CD14-positive monocyte (primary cell): ENCODE measurements at regions not wholly inside any gene's neighbourhood (a gene's known extent, or its start where the extent isn't known, plus 50 kb on each side); places are given as distances from the start of the nearest gene placed in this dataset.

Experiments
- DNase-seq, 3 donors: peaks; one replicate each; pipeline ENCODE4 v3.0.0-alpha.2; 2011 to 2022
- H2AFZ ChIP-seq: 2 replicates; pipeline ENCODE4 v1.6.0; 2012; ENCODE audit warnings: mild to moderate bottlenecking, low read depth, low read length, inconsistent platforms; ENCODE audit not compliant: insufficient read depth, poor library complexity, severe bottlenecking
- H3K27ac ChIP-seq, 2 donors: 1 replicate in 1 of 2; 2 replicates in 1 of 2; pipeline ENCODE4 v1.5.1; 2012 to 2013; ENCODE audit warnings: low read length in 2 of 2, control low read depth in 1 of 2, inconsistent platforms in 1 of 2, low read depth in 1 of 2, mild to moderate bottlenecking in 1 of 2
- H3K27me3 ChIP-seq, 2 donors: one replicate each; pipeline versions ENCODE4 v1.6.0 to v1.6.1; 2011 to 2013; ENCODE audit warnings: low read length in 2 of 2; ENCODE audit not compliant: control insufficient read depth in 2 of 2, insufficient read depth in 2 of 2
- H3K36me3 ChIP-seq, 2 donors: replicated peaks in 1 of 2; 1 replicate in 1 of 2; 2 replicates in 1 of 2; pipeline versions ENCODE4 v1.5.1 to v1.6.1; 2012 to 2013; ENCODE audit warnings: low read length in 2 of 2, control low read depth in 1 of 2, inconsistent platforms in 1 of 2, mild to moderate bottlenecking in 1 of 2; ENCODE audit not compliant: insufficient read depth in 2 of 2, control insufficient read depth in 1 of 2
- H3K4me1 ChIP-seq, 2 donors: 1 replicate in 1 of 2; 2 replicates in 1 of 2; pipeline versions ENCODE4 v1.5.1 to v1.6.1; 2012 to 2013; ENCODE audit warnings: low read length in 2 of 2, control low read depth in 1 of 2, inconsistent platforms in 1 of 2, mild to moderate bottlenecking in 1 of 2, moderate library complexity in 1 of 2; ENCODE audit not compliant: insufficient read depth in 2 of 2, control insufficient read depth in 1 of 2
- H3K4me2 ChIP-seq: replicated peaks from 2 replicates; pipeline ENCODE3; 2012; ENCODE audit warnings: low read length, moderate library complexity, mild to moderate bottlenecking; ENCODE audit not compliant: poor library complexity, severe bottlenecking; ENCODE audit errors: extremely low read depth
- H3K4me3 ChIP-seq, 3 experiments: fragments of 200-600 bp in 1 of 3; sonication (generic) in 1 of 3; replicated peaks in 1 of 3; 1 replicate in 2 of 3; 2 replicates in 1 of 3; pipeline ENCODE4 v1.5.1; 2011 to 2013; ENCODE audit warnings: low read length in 3 of 3, mild to moderate bottlenecking in 3 of 3, control low read depth in 2 of 3, low read depth in 2 of 3, inconsistent platforms in 1 of 3, moderate library complexity in 1 of 3
- H3K79me2 ChIP-seq: 2 replicates; pipeline ENCODE4 v1.6.0; 2012; ENCODE audit warnings: mild to moderate bottlenecking, control low read depth, inconsistent platforms, low read length, moderate library complexity; ENCODE audit not compliant: insufficient read depth
- H3K9ac ChIP-seq: 2 replicates; pipeline ENCODE4 v1.6.0; 2017; ENCODE audit warnings: low read length, mild to moderate bottlenecking; ENCODE audit not compliant: insufficient read depth, poor library complexity, severe bottlenecking
- H3K9me3 ChIP-seq, 2 donors: replicated peaks in 1 of 2; 1 replicate in 1 of 2; 2 replicates in 1 of 2; pipeline versions ENCODE4 v1.5.1 to v1.6.1; 2012 to 2013; ENCODE audit warnings: low read length in 2 of 2, control low read depth in 1 of 2; ENCODE audit not compliant: control insufficient read depth in 1 of 2, insufficient read depth in 1 of 2
- H4K20me1 ChIP-seq: 2 replicates; pipeline ENCODE4 v1.6.0; 2012; ENCODE audit warnings: mild to moderate bottlenecking, low read length, control low read depth, moderate library complexity; ENCODE audit not compliant: insufficient read depth
- H3K27ac Mint-ChIP-seq, 7 donors: one replicate each; pipeline ENCODE4 v1.8.0; 2020; ENCODE audit warnings: mild to moderate bottlenecking in 7 of 7, mixed read lengths in 7 of 7, moderate library complexity in 6 of 7, inconsistent platforms in 2 of 7
- H3K27me3 Mint-ChIP-seq, 3 donors: one replicate each; pipeline ENCODE4 v1.8.0; 2021 to 2022; ENCODE audit warnings: low read depth in 3 of 3, mild to moderate bottlenecking in 3 of 3, mixed read lengths in 3 of 3, moderate library complexity in 3 of 3, inconsistent platforms in 1 of 3
- H3K36me3 Mint-ChIP-seq, 2 donors: one replicate each; pipeline ENCODE4 v1.8.0; 2020; ENCODE audit warnings: mixed read lengths in 2 of 2, inconsistent platforms in 1 of 2, mild to moderate bottlenecking in 1 of 2
- H3K4me1 Mint-ChIP-seq: one replicate; pipeline ENCODE4 v1.8.0; 2020; ENCODE audit warnings: mild to moderate bottlenecking, mixed read lengths
- H3K4me3 Mint-ChIP-seq, 2 donors: one replicate each; pipeline ENCODE4 v1.8.0; 2020; ENCODE audit warnings: mild to moderate bottlenecking in 2 of 2, mixed read lengths in 2 of 2, moderate library complexity in 1 of 2
- H3K9me3 Mint-ChIP-seq, 7 donors: one replicate each; pipeline ENCODE4 v1.8.0; 2020 to 2022; ENCODE audit warnings: mixed read lengths in 7 of 7, mild to moderate bottlenecking in 6 of 7, moderate library complexity in 6 of 7, inconsistent platforms in 2 of 7
- WGBS: methylation state at CpG from one replicate; pipeline ENCODE4 v1.1.5; 2013; ENCODE audit warnings: missing lambda C conversion rate; ENCODE audit not compliant: insufficient coverage; 5-methylcytosine and 5-hydroxymethylcytosine counted together
- intact Hi-C, 2 donors: fragments of 100-400 bp; cut with micrococcal nuclease; formaldehyde crosslinking; loops; one replicate each; pipeline versions ENCODE4 v1.15.0 to v1.15.1; 2023
- TF ChIP-seq, protein P1 (sequence below): fragments of 200-600 bp; IDR thresholded peaks from one replicate; pipeline ENCODE4 v1.8.0; 2022; ENCODE audit warnings: antibody characterized with exemption, mild to moderate bottlenecking

DNA sequence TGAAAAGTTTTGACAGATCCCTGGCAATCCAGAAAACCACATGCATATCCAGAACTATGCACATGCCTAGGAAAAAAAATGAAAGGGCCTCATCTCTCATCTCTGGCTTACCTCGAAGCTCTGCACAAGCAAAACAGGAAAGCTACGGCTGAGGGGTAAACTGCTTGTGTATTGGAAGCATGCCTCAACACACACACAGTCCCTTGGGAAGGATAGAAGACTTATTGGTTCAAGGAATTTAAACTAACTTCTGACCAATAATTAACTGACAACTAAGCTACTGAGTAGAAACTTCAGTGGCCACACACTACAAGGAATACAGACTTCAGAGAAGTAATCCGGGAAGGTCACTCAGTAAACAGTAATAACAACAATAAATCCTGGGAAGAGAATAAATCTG lies 59.9 kb upstream of the POMGNT2 start:
- intact Hi-C loops = no loop called here
- no peak overlapping the region for H3K4me3 Mint-ChIP-seq

DNA sequence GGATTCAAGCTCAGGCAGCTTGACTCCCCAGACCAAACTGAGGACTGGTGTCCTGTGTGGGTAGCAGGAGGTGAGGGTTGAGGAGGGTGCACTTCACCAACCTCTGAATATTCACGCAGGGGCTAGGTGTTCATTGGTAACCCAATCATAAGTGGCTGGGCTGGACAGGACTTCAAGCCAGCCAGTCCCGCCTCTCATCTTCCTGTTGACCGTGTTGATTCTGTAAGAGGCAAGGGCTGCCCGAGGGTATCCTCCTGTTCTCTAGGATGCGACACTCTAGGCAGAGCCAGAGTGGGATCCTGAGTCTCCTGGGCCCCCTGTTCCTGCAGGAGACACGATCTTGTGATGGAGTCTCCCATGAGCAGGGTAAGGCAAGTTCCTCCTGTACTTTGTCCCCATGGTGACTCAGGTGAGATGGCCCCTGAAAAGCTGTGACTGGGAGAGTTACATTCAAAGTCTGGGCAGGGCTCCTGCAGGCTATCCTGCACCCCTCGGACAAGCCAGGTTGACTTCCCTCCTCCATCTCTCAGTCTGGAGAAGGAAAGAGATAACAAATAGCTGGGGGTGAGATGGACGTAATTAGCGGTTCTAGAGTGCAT lies 58.1 kb upstream of the POMGNT2 start:
- Mint-ChIP-seq H3K27ac (peak overlapping the region in 1 of 7 donors; percentile 19), H3K4me3 (no peak overlapping the region), H3K9me3 (peaks cover 6 to 18% (median 14%) of the 10 kb centered on the region in 7 donors), H3K27me3 (peaks cover 2 to 5% (median 4%) of the 10 kb centered on the region in 3 donors), H3K36me3 (peaks cover 0 to 5% of the 10 kb centered on the region in 2 donors), H3K4me1 (peaks cover 11% of the 10 kb centered on the region)
- intact Hi-C loops = no loop called here
- WGBS = 97% methylated on average over 5 of the region's 9 CpGs
- no peaks in the 10 kb centered on the region for H3K27me3 ChIP-seq
- H3K27ac ChIP-seq = no peak overlapping the region
- DNase-seq = no peak
- no peaks in the 10 kb centered on the region for H4K20me1 ChIP-seq
- H3K4me1 ChIP-seq = no peaks in the 10 kb centered on the region
- no peak overlapping the region for H2AFZ ChIP-seq
- TF ChIP-seq, protein P1, sequence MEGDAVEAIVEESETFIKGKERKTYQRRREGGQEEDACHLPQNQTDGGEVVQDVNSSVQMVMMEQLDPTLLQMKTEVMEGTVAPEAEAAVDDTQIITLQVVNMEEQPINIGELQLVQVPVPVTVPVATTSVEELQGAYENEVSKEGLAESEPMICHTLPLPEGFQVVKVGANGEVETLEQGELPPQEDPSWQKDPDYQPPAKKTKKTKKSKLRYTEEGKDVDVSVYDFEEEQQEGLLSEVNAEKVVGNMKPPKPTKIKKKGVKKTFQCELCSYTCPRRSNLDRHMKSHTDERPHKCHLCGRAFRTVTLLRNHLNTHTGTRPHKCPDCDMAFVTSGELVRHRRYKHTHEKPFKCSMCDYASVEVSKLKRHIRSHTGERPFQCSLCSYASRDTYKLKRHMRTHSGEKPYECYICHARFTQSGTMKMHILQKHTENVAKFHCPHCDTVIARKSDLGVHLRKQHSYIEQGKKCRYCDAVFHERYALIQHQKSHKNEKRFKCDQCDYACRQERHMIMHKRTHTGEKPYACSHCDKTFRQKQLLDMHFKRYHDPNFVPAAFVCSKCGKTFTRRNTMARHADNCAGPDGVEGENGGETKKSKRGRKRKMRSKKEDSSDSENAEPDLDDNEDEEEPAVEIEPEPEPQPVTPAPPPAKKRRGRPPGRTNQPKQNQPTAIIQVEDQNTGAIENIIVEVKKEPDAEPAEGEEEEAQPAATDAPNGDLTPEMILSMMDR = no peak
- peaks cover 6 to 7% of the 10 kb centered on the region in 2 donors for H3K9me3 ChIP-seq
- H3K4me2 ChIP-seq = no peak overlapping the region
- H3K79me2 ChIP-seq = no peaks in the 10 kb centered on the region
- H3K36me3 ChIP-seq = no peaks in the 10 kb centered on the region
- H3K4me3 ChIP-seq = no peak overlapping the region
- no peak overlapping the region for H3K9ac ChIP-seq

More for the DNA sequence above, 59.9 kb upstream of the POMGNT2 start:
- H3K36me3 ChIP-seq = no peaks in the 10 kb centered on the region
- peaks cover 0 to 5% of the 10 kb centered on the region in 2 donors for H3K36me3 Mint-ChIP-seq
- no peak overlapping the region for H3K4me3 ChIP-seq
- peaks cover 22% of the 10 kb centered on the region for H3K4me1 Mint-ChIP-seq
- no CpG with 5 or more reads among the region's 3 CpGs for WGBS
- no peaks in the 10 kb centered on the region for H3K27me3 ChIP-seq
- no peak overlapping the region for H3K4me2 ChIP-seq
- H3K27me3 Mint-ChIP-seq = peaks cover 2 to 6% (median 3%) of the 10 kb centered on the region in 3 donors
- peaks cover 0 to 9% of the 10 kb centered on the region in 2 donors for H3K4me1 ChIP-seq
- no peak overlapping the region for H2AFZ ChIP-seq
- H3K9me3 Mint-ChIP-seq = peaks cover 6 to 18% (median 14%) of the 10 kb centered on the region in 7 donors
- DNase-seq = no peak
- H3K27ac Mint-ChIP-seq = no peak overlapping the region
- no peak overlapping the region for H3K27ac ChIP-seq
- TF ChIP-seq, protein P1 = no peak
- H3K9ac ChIP-seq = no peak overlapping the region
- H3K9me3 ChIP-seq = peaks cover 6 to 7% of the 10 kb centered on the region in 2 donors
- H4K20me1 ChIP-seq = no peaks in the 10 kb centered on the region
- no peaks in the 10 kb centered on the region for H3K79me2 ChIP-seq
